ENCODE measurements at regions not wholly inside any gene's neighbourhood (a gene's known extent, or its start where the extent isn't known, plus 50 kb on each side); places are given as distances from the start of the nearest gene placed in this dataset.

GRCh38 chr7:23915236-23915635 is 205.2 kb downstream of the STK31 start:
- TF ChIP-seq CTCF (IDR thresholded peaks at IDR 0.05; ENCODE audit: low read depth, low read length): no peak
- no peak for TF ChIP-seq EZH2phosphoT487 (IDR thresholded peaks at IDR 0.05; ENCODE audit: low read depth)
